HEK293 (cell line): ENCODE measurements at regions not wholly inside any gene's neighbourhood (a gene's known extent, or its start where the extent isn't known, plus 50 kb on each side); places are given as distances from the start of the nearest gene placed in this dataset.

Experiments used
- CTCF ChIP-seq: fragments of 450-650 bp; formaldehyde crosslinking; IDR thresholded peaks from 2 replicates; pipeline ENCODE4 v1.5.1; 2016; ENCODE audit warnings: missing biosample characterization, missing genetic modification characterization
- ZNF311 ChIP-seq: fragments of 450-650 bp; formaldehyde crosslinking; IDR thresholded peaks from 2 replicates; pipeline ENCODE4 v1.5.1; 2017; ENCODE audit warnings: missing biosample characterization, missing genetic modification characterization, borderline replicate concordance
- TF ChIP-seq, protein P1 (sequence below): IDR thresholded peaks from 2 replicates; pipeline ENCODE4 v1.6.1; 2011; ENCODE audit warnings: mild to moderate bottlenecking, low read depth, low read length, borderline replicate concordance

GRCh38 chr4:32864713-32865351, 2144.7 kb downstream of the PCDH7 start:
- TF ChIP-seq, protein P1, sequence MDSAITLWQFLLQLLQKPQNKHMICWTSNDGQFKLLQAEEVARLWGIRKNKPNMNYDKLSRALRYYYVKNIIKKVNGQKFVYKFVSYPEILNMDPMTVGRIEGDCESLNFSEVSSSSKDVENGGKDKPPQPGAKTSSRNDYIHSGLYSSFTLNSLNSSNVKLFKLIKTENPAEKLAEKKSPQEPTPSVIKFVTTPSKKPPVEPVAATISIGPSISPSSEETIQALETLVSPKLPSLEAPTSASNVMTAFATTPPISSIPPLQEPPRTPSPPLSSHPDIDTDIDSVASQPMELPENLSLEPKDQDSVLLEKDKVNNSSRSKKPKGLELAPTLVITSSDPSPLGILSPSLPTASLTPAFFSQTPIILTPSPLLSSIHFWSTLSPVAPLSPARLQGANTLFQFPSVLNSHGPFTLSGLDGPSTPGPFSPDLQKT, result no peak
- TF ChIP-seq CTCF (tag by site-specific recombination) (no peak), ZNF311 (tag by site-specific recombination) (no peak)
